LNCAP (cell line): ENCODE measurements at regions not wholly inside any gene's neighbourhood (a gene's known extent, or its start where the extent isn't known, plus 50 kb on each side); places are given as distances from the start of the nearest gene placed in this dataset.

Experiments
- CTCF ChIP-seq: fragments of 450-650 bp; IDR thresholded peaks from 2 replicates; pipeline ENCODE4 v1.5.1; 2017; ENCODE audit warnings: mild to moderate bottlenecking

- TF ChIP-seq CTCF, result peak; percentile 42; the same call in 1 of the 2 replicates
These were observed 1232.3 kb upstream of the ZEB2 start for GRCh38 chr2:145752091-145752806.

- TF ChIP-seq CTCF, result no peak
These were observed 1231.7 kb upstream of the ZEB2 start for GRCh38 chr2:145751629-145752028.

- TF ChIP-seq CTCF, result no peak
These were observed 1231.2 kb upstream of the ZEB2 start for GRCh38 chr2:145751155-145751554.

- TF ChIP-seq CTCF, result no peak
These were observed 1230.7 kb upstream of the ZEB2 start for GRCh38 chr2:145750612-145751011.

- no peak for TF ChIP-seq CTCF
These were observed 1230.2 kb upstream of the ZEB2 start for GRCh38 chr2:145750144-145750543.

GRCh38 chr2:145749556-145749955 lies 1229.6 kb upstream of the ZEB2 start:
- no peak for TF ChIP-seq CTCF

- no peak for TF ChIP-seq CTCF
These were observed 1229.0 kb upstream of the ZEB2 start for GRCh38 chr2:145748927-145749326.

- TF ChIP-seq CTCF, result no peak
These were observed 1227.8 kb upstream of the ZEB2 start for GRCh38 chr2:145747715-145748114.
